Activated effector memory CD4-positive, alpha-beta T cell treated with anti-CD3 and anti-CD28 coated beads, Interleukin-2, amount 50 U/mL, for 16 hours (primary cell): ENCODE measurements at regions not wholly inside any gene's neighbourhood (a gene's known extent, or its start where the extent isn't known, plus 50 kb on each side); places are given as distances from the start of the nearest gene placed in this dataset.

Experiments used
- DNase-seq: peaks from one replicate; pipeline ENCODE4 v3.0.0-alpha.2; 2020

DNA sequence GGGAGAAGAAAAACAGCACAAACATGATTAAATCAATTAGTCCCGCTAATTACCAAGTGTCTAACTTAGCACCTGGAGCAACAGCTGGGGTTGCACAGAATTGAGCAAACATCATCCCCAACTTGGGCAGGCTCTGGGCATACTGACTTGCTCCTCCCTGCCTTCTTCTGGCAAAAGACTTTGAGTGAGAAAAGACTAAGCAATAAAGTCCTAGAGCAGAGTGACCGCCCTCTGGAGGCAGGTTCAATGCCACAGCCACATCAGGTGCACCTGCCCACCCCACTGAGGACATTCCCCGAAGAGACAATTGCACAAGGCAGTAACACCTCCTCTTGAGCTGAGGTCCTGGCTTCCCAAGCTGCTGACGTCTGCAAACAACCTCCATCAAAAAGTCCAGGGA lies 358.3 kb downstream of the SOX9 start:
- no peak for DNase-seq

DNA sequence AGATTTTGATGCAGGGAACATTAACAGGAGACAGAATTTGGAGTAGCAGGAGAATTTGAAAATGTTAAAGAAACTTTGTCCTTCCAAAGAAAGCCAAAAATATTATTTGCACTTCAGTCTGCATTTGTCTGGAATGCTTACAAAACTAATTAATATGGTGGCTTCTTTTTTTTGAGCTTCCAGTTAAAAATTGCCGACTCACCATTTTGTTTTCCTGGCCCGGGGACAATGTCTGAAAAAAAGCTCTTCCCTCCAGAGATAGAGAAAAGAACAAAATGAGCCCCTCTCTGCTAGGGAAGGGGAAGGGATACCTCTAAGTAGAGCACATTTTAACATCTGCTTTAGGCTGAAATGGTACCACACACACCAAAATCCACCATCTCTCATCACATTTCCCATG lies 360.8 kb downstream of the SOX9 start:
- no peak for DNase-seq

DNA sequence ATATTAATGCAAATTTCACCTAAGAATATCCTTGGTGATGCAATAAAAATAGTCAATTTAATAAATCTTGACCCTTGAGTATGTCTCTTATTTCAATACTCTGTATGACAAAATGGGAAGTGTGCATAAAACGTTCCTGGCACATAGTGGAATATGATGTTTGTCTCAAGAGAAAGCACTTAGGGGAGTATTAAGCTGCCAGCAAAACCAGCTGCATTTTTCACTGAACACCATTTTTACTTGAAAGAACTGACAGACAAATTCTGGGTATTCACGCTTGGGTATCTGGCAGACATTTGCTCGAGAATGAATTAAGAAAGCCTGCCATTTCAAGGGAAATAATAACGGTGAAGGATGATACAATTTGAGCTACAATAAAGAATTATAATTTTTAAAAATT lies 364.8 kb downstream of the SOX9 start:
- no peak for DNase-seq

DNA sequence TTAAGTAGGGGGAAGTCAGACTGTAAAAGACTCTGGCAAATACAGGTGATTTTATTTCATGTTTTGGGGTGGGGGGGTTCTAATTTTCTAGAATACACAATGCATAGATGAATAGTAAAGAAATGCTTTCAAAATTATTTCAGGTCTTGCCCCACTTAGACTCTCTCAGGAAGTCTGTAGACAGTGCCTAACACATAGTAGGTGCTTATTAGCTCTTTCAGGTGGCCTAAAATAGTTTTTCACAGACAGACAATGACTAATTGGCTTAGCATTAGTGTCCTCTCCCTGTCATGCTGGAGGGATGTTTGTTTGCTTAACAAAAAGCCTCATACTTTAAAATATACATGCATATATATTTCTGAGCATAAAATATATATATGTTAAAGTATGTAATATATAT lies 366.0 kb downstream of the SOX9 start:
- no peak for DNase-seq

DNA sequence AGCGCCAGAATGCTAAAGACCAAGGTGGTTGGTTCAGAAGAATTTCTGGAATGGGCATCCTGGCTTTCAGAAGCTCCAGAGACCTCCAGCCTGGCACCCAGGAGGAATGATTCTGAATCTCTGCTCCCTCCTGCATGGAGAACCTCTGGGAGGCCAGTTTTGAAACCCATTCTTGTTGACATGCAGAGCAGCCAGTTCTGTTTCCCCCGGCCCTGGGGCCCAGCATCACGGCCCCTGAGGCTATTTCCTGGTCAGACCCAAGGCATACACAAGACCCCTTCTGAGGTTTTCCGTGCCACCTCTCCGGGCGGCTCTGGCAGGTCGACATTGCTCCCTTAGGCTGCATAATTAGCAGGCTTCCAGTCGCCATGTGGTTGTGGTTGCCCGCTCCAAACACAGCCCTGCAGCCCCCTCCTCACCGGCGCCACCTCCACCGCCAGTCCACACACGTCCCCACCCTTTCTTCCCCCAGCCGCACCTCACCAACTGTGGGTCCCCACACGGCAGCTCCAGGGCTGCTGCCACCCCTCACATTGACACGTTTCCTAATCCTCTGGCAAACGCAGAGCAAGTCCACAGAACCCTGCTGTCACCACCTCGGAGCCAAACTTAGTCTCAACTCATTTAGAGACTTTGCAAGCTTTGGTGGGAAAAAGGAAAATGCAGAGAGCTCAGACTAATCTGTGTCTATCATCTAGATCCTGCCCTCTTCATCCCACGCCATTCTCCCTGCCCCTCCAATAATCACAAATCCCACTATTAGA lies 367.1 kb downstream of the SOX9 start:
- DNase-seq, result no peak

DNA sequence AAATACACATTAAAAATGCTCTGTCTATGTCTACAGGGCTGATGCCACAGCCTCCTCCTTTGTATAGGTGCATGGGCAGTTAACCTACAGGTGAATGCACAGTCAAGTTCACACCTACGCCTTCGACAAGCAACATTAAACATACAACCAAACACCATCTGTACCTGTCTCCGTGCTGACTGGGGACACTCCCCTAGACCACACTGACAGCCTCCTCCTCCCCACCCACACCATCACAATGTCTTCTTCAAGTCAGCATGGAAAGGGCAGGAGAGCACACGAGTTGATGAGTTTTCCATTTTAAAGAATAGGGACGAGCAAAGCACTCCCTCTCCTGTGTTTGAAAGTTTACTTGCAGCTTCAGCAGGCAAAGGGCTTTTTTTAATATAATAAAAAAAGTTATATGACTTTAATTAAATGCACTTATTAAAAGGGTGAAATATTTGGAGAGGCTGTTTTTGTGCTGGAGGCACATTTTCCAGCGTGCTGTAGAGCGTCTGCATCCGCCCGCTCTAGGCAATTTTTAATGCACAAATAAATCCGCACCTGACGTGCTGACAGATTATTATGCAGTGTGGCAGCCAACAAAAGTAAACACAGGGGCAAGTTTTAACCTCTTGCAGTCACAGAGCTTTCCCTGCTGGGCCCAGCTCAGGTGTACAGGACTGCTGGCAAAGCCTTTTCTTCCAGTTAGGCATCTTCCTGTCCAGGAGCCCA lies 367.9 kb downstream of the SOX9 start:
- no peak for DNase-seq

DNA sequence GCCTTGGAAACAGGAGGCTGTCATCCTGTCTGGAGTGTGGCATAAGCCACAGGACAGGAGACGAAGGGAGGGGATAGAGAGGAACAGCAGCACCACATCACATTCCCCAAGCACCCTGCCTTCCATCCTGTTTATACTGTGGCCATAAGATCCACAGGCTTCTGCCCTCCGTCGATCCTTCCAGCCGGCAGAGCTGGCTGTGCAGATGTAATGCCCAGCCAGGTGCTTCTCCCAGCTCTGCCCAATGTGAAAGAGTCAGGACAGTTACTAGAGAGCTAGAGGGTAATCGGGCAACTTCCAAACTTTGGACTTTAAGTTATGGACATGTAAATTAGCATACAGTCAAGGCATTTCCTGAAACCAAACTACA lies 368.4 kb downstream of the SOX9 start:
- no peak for DNase-seq

DNA sequence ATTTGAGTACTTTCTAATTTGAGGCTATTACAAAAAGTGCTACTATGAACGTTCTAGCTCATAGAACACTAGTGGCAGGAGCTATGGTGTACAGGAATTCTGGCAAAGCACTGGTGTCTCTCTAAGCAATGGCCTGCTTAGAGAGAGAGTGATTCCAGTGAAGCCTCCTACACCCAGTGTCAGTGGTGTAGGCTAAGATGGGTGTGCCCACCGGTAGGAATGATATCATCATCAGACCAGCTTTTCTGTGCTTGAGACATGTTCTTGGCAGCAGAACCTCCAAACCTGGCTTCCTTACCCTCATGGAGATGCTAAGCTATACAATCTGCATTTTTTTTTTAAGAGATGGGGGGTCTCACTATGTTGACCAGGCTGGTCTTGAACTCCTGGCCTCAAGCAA lies 370.3 kb downstream of the SOX9 start:
- no peak for DNase-seq

DNA sequence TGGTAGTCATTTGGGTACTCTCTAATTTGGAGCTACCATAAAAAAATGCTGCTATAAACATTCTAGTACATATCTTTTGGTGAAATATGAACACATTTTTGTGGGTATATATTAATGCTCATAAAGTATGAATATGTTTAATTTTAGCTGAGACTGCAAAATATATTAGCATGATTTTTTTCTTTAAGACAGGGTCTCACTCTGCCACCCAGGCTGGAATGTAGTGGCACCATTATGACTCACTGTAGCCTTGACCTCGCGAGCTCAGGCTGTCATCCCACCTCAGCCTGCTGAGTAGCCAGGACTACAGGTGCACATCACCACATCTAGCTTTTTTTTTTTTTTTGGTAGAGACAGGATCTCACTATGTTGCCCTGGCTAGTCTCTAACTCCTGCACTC lies 371.7 kb downstream of the SOX9 start:
- DNase-seq, result no peak

DNA sequence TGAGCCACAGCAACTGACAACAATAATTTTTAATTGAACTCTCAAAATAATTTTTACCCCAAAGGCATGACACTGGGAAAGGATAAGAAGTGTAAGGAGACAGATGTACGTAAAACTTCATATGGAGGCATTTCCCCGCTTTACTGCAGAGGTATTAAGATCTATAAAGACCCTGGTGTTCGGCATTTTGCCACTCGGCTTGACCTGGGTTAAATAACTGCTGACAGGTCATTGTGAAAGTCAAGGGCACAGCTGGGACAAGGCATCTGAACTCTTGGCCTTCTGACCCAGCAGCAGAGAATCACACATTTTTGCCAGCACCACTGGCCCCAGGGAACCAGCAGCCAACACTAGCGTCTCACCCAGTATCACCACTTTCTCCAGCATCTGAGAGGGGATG lies 372.1 kb downstream of the SOX9 start:
- no peak for DNase-seq

DNA sequence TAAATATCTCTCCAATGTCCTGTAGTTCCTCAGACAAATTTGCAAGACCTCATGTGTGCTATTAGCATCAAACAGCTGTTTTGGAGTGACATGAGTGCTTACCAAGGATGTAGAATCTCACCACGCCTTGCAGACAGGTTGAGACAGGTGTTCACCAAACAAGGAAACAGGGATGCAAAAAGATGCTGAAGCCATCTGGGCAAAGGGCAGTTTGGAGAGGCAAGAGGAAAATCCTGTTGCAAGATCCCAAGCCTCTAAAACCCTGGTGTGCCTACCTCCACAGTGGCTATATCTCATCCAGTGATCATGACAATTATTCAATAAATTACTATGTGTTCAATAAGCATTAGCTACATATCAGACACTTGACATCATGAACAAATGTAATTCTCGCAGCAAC lies 373.7 kb downstream of the SOX9 start:
- DNase-seq, result no peak

DNA sequence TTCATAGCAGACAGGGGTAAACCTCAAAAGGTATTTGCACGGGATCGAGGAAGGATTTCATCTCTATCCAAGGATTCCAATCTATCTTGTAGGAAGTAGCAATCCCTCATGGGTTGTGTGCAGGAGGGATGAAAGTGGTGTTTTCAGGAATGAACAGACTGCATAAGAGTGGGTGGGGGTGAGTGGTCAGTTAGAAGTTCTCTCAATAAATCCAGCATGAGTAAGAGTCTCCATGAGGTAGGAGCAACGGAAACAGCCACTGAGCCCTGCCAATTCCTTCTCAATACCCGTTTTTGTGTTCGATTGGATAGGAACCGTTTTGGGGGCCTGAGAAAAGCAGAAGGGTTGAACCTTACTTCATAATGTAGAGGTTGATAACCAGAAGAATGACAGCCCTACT lies 375.6 kb downstream of the SOX9 start:
- no peak for DNase-seq

DNA sequence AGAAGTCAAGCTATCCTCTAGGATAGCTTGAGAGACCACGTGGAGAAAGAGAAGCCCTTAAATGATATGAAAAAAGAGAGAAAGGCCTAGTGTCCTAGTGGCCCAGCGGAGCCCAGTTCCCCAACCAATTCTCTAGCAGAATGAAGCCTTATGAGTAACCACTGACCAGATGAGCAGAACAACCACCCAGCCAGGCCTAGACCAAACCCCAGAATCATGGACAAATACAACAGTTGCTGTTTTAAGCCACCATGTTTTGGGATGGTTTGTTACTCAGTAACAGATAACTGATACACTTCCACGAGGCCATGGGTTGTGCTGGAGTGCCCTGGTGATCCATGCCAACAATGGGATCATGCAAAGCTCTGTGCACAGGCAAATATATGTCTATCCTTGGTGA lies 377.1 kb downstream of the SOX9 start:
- no peak for DNase-seq

DNA sequence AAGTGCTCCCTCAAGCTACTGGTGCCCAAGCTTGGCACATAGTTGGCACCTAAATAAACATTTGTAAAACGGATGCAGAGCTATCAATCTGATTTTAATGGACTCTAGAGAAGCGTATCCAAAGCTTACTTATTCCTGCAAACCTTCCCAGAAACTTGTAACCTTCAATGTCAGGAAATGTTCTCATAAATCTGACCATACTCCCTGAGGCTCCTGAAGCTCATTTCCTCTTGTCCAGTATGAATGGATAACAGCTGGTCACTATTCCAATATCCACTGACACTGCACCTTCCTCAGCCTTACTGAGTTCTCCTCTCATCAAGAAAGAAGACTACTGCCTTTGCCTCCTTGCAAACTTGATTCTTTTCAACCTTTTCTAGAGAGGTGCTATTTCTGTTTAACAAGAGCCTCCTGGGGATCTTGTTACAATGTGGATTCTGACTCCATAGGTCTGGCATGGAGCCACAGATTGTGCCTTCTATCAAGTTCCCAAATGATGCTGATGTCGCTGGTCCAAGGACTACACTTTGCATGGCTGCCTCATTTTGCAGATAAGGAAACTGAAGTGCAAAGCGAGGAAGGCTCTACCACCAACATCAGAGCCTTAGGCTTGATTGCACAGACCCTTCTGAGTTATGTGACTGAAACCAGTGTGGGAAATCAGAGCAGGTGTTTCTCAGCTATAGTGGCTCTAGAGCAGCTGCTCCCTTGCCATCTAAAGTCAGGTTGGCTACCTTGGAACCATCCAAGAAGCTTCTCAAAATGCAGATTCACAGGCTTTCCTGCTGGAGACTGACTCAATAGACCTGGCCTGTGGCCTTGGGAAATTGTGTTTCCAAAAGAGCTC lies 377.8 kb downstream of the SOX9 start:
- DNase-seq, result no peak

DNA sequence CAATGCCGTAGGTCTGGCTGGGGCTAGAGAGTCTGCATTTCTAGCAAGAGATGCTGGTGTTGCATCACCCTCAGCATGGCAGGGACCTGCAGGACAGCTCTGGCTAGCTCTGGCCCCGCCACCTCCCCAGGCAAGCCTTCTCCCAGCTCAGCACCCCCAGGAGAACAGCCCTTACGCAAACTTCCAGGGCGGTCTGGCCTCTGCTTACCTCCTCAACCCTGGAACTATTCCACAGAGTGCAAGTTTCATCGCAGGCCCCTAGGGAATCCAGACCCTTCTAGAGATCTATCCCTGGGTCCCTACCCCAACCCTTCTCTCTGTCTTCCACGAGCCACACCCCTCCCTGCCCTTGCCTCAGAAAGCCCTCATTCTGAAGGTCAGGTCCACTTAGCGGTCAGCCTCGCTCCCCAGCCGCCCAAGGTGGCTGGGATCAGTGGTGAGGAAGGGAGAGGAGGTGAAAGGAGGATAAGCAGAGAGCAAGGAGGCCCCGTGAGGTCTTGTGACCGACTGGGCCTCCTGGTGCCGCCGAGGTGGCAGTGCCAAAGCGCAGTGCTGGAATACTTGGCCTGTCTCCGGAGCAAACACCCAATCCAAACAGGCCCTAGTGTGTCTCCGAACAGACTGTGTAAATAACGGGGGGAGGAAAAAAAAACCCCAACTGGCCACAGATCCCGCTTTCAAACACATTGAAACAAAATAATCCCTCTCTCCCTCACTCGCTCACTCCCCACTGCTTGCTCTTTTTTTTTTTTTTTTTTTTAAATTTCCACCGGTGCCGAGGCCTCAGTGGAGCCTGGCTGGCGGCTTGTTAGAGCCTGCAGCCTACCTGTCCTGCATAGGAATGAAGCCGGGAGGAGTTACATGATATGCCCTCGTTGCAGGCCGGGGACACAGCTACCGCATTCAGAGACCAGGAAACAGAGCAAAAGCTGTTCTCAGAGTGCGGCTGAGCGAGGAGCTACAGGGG lies 380.9 kb downstream of the SOX9 start:
- DNase-seq, result no peak

DNA sequence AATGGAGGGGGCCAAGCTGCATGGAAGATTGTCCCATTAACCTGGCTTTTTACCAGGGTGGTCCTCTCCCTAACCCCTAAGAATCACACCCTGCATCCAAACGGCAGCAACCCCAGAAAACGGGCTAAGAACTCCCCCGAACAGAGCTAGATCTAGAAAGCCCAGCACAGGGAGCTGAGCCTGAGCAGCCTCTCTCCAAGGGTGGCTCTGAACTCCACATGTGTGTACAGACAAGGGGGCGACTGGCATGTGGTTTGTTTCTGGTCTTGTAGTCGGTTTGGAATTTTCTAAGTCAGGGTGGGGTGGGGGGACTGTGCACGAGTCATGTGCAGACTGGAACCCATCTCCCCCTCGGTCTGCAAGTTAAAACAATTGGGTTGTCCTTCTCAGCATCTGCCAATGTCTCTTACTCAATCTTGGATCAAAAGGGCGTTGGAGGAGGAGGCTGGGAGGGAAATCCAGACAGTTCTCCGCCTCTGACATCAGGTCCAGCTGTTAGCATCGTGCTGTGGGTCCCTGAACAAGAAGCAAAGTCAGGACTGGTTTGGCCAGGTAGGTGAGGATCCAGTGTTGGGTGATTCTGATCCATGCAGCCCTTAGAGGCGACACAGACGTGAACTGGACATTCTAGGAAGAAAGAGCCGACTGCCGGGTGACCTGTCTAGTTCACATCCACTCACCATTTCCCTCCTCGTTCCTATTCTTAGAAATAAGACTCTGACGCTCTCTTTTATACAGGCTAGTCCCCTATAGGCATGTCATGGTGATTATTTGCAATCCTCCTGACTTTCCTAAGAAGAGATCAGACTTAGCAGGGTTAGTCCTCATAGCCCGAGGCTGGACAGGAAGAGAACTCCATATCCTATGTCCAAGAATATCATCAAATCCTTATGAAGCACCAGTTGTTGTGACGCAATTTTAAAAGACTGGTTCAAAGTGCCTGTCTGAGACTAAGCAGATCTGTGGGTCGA lies 381.8 kb downstream of the SOX9 start:
- no peak for DNase-seq

DNA sequence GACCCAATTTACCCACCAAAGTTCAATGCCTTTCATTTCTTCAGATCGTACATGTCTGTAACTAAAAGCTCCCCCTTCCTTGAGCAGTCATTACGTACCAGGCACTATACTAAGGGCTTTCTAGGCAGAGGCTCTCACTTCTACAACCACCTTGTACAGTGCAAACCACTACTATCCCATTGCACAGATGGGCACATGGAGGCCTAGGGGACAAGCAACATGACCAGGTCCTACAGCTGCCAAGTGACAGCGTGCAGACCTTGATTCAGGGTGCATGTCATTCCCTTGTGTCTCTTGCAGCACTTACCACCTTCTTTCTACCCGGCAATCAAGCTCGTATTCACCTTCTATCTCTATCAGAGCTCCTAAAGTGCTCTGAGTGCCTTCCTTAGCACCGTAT lies 382.7 kb downstream of the SOX9 start:
- DNase-seq, result no peak

DNA sequence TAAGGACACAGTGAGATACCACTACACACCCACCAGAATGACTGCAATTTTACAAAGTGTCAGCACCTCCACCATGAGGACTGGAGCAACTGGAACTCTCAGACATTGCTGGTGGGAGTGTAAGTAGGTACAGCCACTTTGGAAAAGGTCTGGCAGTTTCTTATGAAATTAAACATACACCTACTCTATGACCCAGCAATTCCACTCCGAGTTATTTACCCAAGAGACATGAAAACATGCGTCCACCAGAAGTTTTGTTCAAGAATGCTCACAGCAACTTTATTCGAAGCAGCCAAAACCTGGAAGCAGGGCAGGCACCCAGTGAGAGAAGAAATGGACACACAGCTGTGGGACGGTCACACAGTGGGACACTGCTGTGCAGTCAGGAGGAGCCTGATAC lies 384.0 kb downstream of the SOX9 start:
- DNase-seq, result no peak

DNA sequence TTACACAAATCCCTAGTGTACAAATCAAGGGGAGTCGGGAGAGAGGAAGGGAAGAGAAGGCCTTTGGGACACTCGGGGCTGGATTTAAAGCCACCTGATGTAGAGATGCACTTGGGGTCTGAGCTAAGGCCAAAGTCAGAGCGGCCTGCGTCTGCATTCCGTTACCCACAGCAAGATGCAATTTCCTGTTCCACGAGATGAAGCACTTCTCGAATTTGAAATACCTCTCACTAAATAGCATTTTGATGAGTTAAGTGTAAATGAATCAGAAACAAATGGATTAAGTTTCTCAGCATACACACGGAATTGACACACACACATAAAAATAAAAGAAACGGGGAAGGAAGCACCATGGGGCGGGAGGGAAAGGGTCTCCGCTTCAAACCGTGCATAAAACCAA lies 386.0 kb downstream of the SOX9 start:
- no peak for DNase-seq

DNA sequence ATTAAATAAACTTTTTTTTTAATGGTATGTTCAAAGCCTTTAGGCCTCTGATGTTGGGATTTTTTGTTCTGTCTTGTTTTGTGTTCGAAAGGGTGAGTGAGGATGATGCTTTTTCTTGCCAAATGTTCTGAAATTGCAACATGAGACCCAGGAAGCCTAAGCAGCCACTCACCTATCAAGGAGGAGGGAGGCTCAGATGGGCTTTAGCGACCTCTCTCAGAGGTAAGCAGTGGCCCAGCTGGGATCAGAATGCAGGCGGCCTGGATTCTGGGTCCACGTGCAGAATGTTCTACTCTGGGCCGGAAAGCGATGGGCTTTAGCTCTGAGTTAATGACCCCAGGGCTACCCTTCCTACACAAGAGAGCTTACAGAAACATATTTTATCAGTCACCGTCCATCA lies 386.6 kb downstream of the SOX9 start:
- no peak for DNase-seq

DNA sequence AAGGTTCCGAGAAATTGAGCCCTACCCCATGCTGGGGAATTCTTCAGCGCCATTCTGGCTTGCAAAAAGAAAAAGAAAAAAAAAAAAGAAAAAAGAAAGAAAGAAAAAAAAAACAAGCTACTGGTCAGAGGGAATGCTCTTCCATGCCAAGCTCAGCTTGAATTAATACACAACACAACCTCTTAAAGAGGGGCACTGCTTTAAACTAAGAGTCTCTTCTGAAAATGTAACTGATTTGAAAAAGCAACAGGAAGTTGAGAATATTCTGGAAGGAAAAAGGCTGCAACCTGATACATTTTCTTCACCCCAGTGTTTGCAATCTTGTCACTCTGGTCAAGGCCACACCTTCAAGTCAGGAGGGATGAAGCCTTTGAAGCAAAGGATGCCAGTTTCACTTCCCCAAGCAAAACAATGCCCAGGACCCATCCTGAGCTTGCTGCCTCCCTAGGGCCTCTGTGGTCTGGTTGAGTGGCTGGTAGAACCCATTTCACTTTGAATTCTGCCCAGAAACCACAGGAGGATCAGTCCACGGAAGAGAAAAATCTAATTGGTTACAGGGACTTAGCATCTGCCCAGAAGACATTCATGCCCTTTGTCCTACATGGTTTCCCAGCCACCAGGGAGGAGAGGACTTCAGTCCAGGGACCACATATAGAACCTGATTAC lies 389.7 kb downstream of the SOX9 start:
- DNase-seq, result no peak
